NCI-H524 (cell line): ENCODE measurements at regions not wholly inside any gene's neighbourhood (a gene's known extent, or its start where the extent isn't known, plus 50 kb on each side); places are given as distances from the start of the nearest gene placed in this dataset.
A peak's percentile ranks its signal among the peaks of the same experiment; 100 is the strongest.
"Not testable (repeated sequence)": the region's sequence is repeated elsewhere in the genome, so short reads cannot be mapped to it uniquely, and the experiment has no call there.

ENCODE experiments used
- DNase-seq, 2 experiments: peaks; one replicate each; lab custom pipeline; 2025; lab: John Stamatoyannopoulos, UW

GRCh38 chr5:28310696-28311095, 1272.3 kb upstream of the CDH9 start:
- DNase-seq, result no peak

GRCh38 chr5:28305891-28306290, 1267.5 kb upstream of the CDH9 start:
- no peak for DNase-seq

DNA sequence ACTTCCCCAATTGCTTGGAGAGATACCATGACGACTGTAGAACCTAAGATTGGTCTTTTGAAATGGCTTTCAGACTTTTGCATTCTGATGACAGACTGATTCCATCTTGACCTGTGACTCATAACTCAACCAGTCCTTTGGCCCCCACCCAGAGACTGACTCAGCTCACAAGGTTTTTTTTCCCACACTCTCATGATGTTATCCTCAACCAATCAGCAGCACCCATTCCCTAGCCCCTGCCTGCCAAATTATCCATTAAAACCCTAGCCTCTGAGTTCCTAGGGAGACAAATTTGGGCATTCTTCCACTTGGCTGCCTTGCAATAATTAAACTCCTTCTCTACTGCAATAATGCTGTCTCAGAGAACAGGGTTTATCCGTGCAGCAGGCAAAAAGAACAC, 1263.3 kb upstream of the CDH9 start:
- DNase-seq, result no peak

DNA sequence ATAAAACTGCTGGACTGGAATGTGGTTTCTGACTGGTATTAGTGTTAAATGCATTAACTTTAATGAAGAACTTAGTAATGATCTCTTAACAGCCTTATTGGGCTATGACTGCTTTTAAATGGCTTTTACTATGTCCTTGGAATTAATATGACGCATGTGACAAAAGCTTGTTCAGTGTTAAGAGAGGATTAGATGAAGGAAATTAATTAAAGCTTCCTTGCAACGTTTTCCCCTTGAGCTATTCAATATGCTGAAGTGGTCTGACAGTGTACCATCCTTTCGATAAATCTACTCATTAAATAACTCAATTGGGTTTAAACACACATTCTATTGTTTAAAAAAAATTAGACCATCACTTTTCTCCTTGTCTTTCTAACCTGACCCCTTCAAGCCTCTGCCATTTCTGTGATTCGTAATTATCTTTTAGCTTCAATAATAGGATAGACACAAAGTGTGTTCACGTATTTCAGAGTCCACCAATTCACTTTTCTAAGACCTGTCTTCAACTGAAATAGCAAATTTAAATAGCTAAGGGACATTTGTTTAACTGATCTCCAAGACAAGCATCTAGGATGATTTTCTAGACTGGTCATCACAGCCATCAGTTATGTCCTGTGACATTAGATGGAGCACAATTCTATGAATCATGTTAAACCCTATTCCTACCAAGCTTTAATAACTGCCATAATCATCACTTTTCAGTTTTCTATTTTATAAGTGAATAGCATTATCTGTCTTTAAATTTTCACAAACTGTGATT, 1258.0 kb upstream of the CDH9 start:
- DNase-seq, result peak; percentile 60 to 87

- DNase-seq, result not testable (repeated sequence)
Measured at GRCh38 chr5:28287021-28287420, 1248.6 kb upstream of the CDH9 start.

- DNase-seq, result no peak
Measured at GRCh38 chr5:28286566-28286965, 1248.2 kb upstream of the CDH9 start.

GRCh38 chr5:28284788-28285187, 1246.4 kb upstream of the CDH9 start:
- DNase-seq, result no peak

- DNase-seq, result no peak
Measured at GRCh38 chr5:28281351-28281750, 1243.0 kb upstream of the CDH9 start.

- DNase-seq, result no peak
Measured at GRCh38 chr5:28275931-28276330, 1237.5 kb upstream of the CDH9 start.

- no peak for DNase-seq
Measured at GRCh38 chr5:28269978-28270377, 1231.6 kb upstream of the CDH9 start.

GRCh38 chr5:28265877-28266276, 1227.5 kb upstream of the CDH9 start:
- no peak for DNase-seq

DNA sequence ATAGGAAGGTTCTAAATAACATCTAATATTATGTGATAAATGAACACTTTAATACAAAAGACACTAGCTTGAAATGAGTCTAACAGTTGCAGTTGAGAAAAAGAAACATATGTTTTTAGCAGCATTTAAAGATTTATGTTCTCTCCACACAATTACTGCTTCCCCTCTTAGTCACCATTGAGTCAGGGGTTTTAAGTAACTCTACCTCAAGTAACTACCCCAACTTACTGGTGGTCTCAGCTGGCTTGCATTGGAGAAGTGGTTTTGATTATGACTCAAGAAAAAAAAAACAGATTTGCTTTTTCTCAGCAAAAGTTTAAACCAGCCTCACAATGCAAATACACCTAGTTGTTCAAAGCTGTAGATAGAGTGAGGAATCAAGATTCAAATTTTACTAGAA, 1216.5 kb upstream of the CDH9 start:
- DNase-seq, result no peak

DNA sequence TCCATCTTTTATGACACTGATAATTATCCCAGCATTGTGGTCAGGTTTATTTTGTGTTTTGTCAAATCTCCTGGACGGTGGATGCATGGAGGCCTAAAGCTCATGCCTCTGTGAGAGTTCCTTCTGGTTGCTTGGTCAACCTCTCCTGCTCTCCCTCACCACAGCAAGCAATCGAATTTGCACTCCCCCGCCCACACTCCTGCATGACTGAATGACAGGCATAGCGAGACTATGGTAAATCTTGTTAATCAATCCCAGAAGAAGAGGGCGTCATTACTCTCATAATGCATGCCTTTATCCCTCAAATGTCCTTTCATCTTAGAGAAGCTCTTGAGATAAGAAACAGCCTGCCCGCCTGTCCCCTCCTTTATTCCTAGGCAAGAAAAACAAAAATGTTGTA, 1215.0 kb upstream of the CDH9 start:
- DNase-seq, result no peak

- no peak for DNase-seq
Measured at GRCh38 chr5:28249771-28250415, 1211.5 kb upstream of the CDH9 start.

- DNase-seq, result no peak
Measured at GRCh38 chr5:28234356-28234968, 1196.1 kb upstream of the CDH9 start.

DNA sequence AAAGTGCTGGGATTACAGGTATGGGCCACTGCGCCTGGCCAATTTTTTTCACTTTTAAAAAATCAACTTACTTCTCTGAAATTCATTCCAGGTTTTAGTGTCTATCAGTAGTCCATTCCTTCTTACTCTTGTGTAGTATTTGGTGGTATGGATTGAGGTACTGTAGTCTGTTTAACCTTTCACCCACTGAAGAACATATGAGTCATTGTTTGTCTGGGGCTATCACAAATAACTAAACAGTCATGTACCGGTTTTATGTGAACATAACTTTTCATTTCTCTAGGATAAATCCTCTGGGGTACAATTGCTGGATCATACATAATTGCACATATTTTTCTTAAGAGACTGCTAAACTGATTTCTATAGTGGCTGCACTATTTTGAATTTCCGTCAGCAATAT, 1188.0 kb upstream of the CDH9 start:
- DNase-seq, result no peak

GRCh38 chr5:28219539-28219938, 1181.2 kb upstream of the CDH9 start:
- DNase-seq, result no peak

DNA sequence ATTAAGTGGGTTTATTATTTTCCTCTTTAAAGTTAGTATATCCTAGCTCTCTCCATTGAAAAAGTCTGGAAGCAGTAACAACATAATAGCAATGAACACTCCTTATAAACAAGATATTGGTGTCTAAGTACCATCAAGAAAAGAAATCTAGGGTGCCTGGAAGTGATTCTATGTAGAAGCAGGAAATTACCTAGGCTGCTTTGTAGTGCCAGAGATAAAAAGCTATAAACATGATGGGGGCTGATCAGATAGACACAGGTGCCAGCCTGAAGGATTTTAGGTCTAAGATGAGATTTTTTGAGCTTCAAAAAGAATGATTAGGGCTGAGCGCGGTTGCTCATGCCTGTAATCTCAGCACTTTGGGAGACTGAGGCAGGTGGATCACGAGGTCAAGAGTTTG, 1179.3 kb upstream of the CDH9 start:
- DNase-seq, result no peak

- DNase-seq, result no peak
Measured at GRCh38 chr5:28216939-28217360, 1178.6 kb upstream of the CDH9 start.

DNA sequence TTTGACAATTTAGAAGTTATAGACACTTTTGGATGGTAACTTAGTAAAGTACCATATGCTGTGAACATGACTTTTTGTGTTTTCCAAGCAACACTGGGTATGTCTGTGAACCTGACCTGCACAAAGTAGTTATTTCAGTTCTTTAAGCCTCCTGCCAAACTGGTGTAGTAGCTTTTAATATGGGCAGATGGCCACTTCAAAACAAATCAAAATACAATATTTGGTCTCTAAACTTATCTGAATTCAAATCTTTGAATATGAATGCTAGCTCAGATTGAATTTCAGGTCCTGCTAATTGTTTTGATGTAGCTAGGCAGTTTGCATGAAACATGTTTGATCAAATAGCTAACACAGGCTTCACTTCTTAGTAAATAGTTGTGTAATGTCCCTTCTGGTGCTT, 1176.7 kb upstream of the CDH9 start:
- peak; percentile 31 to 88 for DNase-seq

- DNase-seq, result no peak
Measured at GRCh38 chr5:28214292-28214691, 1175.9 kb upstream of the CDH9 start.

GRCh38 chr5:28208356-28208755, 1170.0 kb upstream of the CDH9 start:
- DNase-seq, result no peak

DNA sequence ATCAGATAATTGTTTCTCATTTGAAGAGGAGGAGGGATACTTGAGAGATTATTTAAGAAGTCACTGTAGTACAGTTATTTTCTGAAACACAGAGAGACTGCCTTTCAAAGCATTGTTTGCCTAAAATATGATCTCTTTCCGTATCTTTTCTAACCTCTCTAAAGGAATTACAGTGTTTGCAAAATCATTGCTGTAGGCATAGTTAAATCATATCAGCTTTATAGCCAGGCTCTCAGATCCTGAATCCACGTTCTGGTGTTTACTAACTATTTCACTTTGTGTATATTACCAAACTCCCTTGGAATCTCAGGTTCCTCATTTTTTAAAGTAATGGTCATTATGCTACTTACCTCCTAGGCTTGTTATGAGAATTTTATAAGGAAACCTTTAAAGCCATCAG, 1151.6 kb upstream of the CDH9 start:
- DNase-seq, result no peak
